ENCODE measurements at regions not wholly inside any gene's neighbourhood (a gene's known extent, or its start where the extent isn't known, plus 50 kb on each side); places are given as distances from the start of the nearest gene placed in this dataset.

DNA sequence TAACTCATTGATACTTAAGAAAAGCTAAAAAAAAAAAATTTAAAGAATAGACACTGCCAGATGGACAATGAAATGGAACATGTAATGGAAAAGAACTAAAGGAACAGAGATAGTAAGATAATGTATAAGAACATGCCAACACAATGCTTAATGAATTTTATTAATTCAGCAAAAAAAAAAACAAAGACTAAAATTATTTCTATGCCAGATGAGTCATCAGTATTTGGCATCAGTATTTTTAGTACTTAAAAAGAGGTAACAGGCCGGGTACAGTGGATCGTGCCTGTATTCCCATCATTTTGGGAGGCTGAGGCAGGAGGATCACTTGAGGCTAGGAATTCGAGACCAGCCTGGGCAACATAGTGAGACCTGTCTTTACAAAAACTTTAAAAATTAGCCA, 168.5 kb downstream of the CYB561 start:
- TF ChIP-seq MXI1 (conservative IDR thresholded peaks at IDR 0.05; ENCODE audit: poor library complexity, severe bottlenecking) (no peak), POLR2AphosphoS5 (IDR thresholded peaks at IDR 0.05) (no peak), CTCF (IDR thresholded peaks at IDR 0.05; ENCODE audit: poor library complexity, severe bottlenecking) (no peak), EP300 (conservative IDR thresholded peaks at IDR 0.05; ENCODE audit: poor library complexity, severe bottlenecking) (no peak), REST (IDR thresholded peaks at IDR 0.05; ENCODE audit: borderline replicate concordance) (no peak)
